GM13976 (cell line): ENCODE measurements at regions not wholly inside any gene's neighbourhood (a gene's known extent, or its start where the extent isn't known, plus 50 kb on each side); places are given as distances from the start of the nearest gene placed in this dataset.
A peak's percentile ranks its signal among the peaks of the same experiment; 100 is the strongest.

Source experiments
- DNase-seq: peaks from one replicate; pipeline ENCODE4 v3.0.0; 2012; ENCODE audit warnings: low spot score
- in situ Hi-C: fragments of 300-500 bp; cut with MboI; formaldehyde crosslinking; loops from one replicate; pipeline ENCODE4 v1.12.0; 2022; ENCODE audit warnings: low sequenced_read_pairs, mixed read lengths, inconsistent platforms; ENCODE audit not compliant: unreplicated experiment
- TF ChIP-seq, protein P1 (sequence below): IDR thresholded peaks from 2 replicates; pipeline ENCODE4 v1.5.1; 2012; ENCODE audit warnings: borderline replicate concordance, mild to moderate bottlenecking; ENCODE audit not compliant: insufficient read depth; ENCODE audit errors: extremely low read depth, missing control alignments, control extremely low read depth

DNA sequence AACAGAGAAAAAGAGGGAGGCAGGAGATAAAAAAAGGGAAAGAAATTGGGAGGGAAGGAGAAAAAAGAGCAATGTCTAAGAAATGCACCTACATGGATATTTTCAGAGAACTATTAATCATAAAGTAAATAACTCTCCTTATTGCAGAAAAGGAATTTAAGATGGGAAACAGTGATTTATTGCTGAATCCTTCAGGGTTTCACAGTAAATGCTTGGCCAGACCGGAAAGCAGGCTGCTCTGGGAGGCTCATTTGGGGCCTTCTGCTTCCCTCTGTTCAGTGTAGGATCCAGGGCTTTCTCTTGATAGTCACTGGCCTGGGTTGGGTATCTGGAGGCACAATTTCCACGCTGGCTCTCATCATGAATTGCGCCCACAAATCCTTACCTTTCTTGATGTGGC lies 324.3 kb upstream of the SORL1-AS1 start:
- no peak for DNase-seq
- in situ Hi-C loops = no loop called here
- TF ChIP-seq, protein P1, sequence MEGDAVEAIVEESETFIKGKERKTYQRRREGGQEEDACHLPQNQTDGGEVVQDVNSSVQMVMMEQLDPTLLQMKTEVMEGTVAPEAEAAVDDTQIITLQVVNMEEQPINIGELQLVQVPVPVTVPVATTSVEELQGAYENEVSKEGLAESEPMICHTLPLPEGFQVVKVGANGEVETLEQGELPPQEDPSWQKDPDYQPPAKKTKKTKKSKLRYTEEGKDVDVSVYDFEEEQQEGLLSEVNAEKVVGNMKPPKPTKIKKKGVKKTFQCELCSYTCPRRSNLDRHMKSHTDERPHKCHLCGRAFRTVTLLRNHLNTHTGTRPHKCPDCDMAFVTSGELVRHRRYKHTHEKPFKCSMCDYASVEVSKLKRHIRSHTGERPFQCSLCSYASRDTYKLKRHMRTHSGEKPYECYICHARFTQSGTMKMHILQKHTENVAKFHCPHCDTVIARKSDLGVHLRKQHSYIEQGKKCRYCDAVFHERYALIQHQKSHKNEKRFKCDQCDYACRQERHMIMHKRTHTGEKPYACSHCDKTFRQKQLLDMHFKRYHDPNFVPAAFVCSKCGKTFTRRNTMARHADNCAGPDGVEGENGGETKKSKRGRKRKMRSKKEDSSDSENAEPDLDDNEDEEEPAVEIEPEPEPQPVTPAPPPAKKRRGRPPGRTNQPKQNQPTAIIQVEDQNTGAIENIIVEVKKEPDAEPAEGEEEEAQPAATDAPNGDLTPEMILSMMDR = no peak

DNA sequence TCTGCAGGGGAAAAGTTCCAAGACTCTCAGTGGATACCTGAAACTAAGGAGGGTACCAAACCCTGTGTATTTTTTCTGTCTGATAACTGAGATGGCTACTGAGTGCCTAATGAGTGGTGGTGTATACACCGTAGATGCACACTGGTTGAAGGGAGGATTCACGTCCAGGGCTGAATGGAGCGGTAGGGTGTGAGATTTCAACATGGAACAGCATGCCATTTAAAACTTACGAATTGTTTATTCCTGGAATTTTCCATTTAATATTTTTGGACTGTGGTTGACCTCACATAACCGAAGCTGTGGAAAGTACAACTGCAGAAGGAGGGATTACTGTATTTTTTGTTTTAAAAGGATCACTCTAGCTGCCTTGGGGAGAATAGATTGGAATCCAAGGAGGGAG lies 322.5 kb upstream of the SORL1-AS1 start:
- in situ Hi-C loops = no loop called here
- no peak for DNase-seq
- TF ChIP-seq, protein P1 = no peak

DNA sequence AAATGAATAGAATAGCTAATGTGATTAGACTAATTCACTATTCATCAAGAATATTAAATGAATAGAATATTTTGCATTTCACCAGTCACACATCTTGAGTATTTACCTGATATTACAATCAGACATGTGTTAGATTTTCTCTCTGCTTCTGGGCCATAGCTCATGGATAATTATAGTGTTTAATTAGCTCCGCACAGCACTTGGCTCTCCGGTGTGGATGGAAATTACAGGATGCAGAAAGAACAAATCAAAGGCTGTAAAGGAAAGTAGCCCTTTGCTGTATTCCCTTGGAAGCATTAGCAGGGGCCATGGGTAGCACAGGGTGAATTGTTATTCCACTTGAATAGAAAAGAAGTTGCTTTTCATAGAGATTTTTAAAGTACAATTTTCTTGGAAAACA lies 320.3 kb upstream of the SORL1-AS1 start:
- in situ Hi-C loops = no loop called here
- TF ChIP-seq, protein P1 = no peak
- DNase-seq = no peak

GRCh38 chr11:121770939-121771595 lies 318.3 kb upstream of the SORL1-AS1 start:
- DNase-seq = no peak
- TF ChIP-seq, protein P1 = no peak
- in situ Hi-C loops = no loop called here

GRCh38 chr11:121769191-121769590 lies 316.4 kb upstream of the SORL1-AS1 start:
- TF ChIP-seq, protein P1 = no peak
- no peak for DNase-seq
- in situ Hi-C loops = no loop called here

- in situ Hi-C loops = no loop called here
- TF ChIP-seq, protein P1 = no peak
- peak; percentile 66 for DNase-seq
These were observed 314.7 kb upstream of the SORL1-AS1 start for GRCh38 chr11:121767433-121767832.
